CD4-positive, alpha-beta T cell treated with Interferon alpha-2 for 1 hour (primary cell): ENCODE measurements at regions not wholly inside any gene's neighbourhood (a gene's known extent, or its start where the extent isn't known, plus 50 kb on each side); places are given as distances from the start of the nearest gene placed in this dataset.
"Not testable (repeated sequence)": the region's sequence is repeated elsewhere in the genome, so short reads cannot be mapped to it uniquely, and the experiment has no call there.

Source experiments
- DNase-seq, 2 donors: peaks; one replicate each; pipeline ENCODE4 v3.0.0-alpha.2; 2020 to 2022

- peak in 1 of 2 donors; percentile 7 for DNase-seq
These were observed 141.1 kb downstream of the SLCO4C1 start for GRCh38 chr5:102154791-102155605.

GRCh38 chr5:102154291-102154690 is 141.8 kb downstream of the SLCO4C1 start:
- DNase-seq: no peak

GRCh38 chr5:102153003-102153759 is 142.9 kb downstream of the SLCO4C1 start:
- peak in 1 of 2 donors; percentile 17 for DNase-seq

- DNase-seq: no peak
These were observed 157.1 kb downstream of the SLCO4C1 start for GRCh38 chr5:102139029-102139428.

- no peak for DNase-seq
These were observed 157.8 kb downstream of the SLCO4C1 start for GRCh38 chr5:102138243-102138653.

GRCh38 chr5:102130890-102131289 is 165.2 kb downstream of the SLCO4C1 start:
- no peak for DNase-seq

- DNase-seq: no peak
These were observed 165.7 kb downstream of the SLCO4C1 start for GRCh38 chr5:102130386-102130785.

GRCh38 chr5:102119252-102119651 is 176.8 kb downstream of the SLCO4C1 start:
- DNase-seq: no peak

- DNase-seq: no peak
These were observed 180.3 kb downstream of the SLCO4C1 start for GRCh38 chr5:102115736-102116135.

- no peak for DNase-seq
These were observed 181.5 kb downstream of the SLCO4C1 start for GRCh38 chr5:102114525-102115069.

- DNase-seq: no peak
These were observed 188.2 kb downstream of the SLCO4C1 start for GRCh38 chr5:102107865-102108264.

- no peak for DNase-seq
These were observed 189.5 kb downstream of the SLCO4C1 start for GRCh38 chr5:102106599-102106998.

GRCh38 chr5:102099766-102100331 is 196.2 kb downstream of the SLCO4C1 start:
- no peak for DNase-seq

GRCh38 chr5:102099083-102099482 is 197.0 kb downstream of the SLCO4C1 start:
- DNase-seq: not testable (repeated sequence)

- DNase-seq: not testable (repeated sequence)
These were observed 197.5 kb downstream of the SLCO4C1 start for GRCh38 chr5:102098606-102099005.

GRCh38 chr5:102090770-102091169 is 205.3 kb downstream of the SLCO4C1 start:
- DNase-seq: no peak

GRCh38 chr5:102089883-102090282 is 206.2 kb downstream of the SLCO4C1 start:
- no peak for DNase-seq

GRCh38 chr5:102087906-102088305 is 208.2 kb downstream of the SLCO4C1 start:
- no peak for DNase-seq

GRCh38 chr5:102080288-102080687 is 215.8 kb downstream of the SLCO4C1 start:
- DNase-seq: no peak

GRCh38 chr5:102077920-102078319 is 218.2 kb downstream of the SLCO4C1 start:
- no peak for DNase-seq

- DNase-seq: no peak
These were observed 226.1 kb downstream of the SLCO4C1 start for GRCh38 chr5:102069974-102070373.

GRCh38 chr5:102068870-102069269 is 227.2 kb downstream of the SLCO4C1 start:
- DNase-seq: no peak

GRCh38 chr5:102049517-102049916 is 246.6 kb downstream of the SLCO4C1 start:
- no peak for DNase-seq
